ENCODE measurements at regions not wholly inside any gene's neighbourhood (a gene's known extent, or its start where the extent isn't known, plus 50 kb on each side); places are given as distances from the start of the nearest gene placed in this dataset.
"Not testable (repeated sequence)": the region's sequence is repeated elsewhere in the genome, so short reads cannot be mapped to it uniquely, and the experiment has no call there.

GRCh38 chr4:13920111-13920875, 292.8 kb upstream of the BOD1L1 start:
- no peak for DNase-seq (ENCODE audit: low read depth in 2 of 2)
- H3K4me3 ChIP-seq (replicated peaks in 1 of 2; ENCODE audit: low read depth in 2 of 2, low read length in 2 of 2): no peak overlapping the region
- no peak for TF ChIP-seq CTCF (IDR thresholded peaks at IDR 0.05; ENCODE audit: low read depth, low read length)

- DNase-seq (ENCODE audit: low read depth in 2 of 2): peak; percentile 98 to 100
- no peak overlapping the region for H3K4me3 ChIP-seq (replicated peaks in 1 of 2; ENCODE audit: low read depth in 2 of 2, low read length in 2 of 2)
- TF ChIP-seq CTCF (IDR thresholded peaks at IDR 0.05; ENCODE audit: low read depth, low read length): no peak
Measured at GRCh38 chr4:13920901-13921300, 293.4 kb upstream of the BOD1L1 start.

GRCh38 chr4:13921805-13922204, 294.3 kb upstream of the BOD1L1 start:
- TF ChIP-seq CTCF (IDR thresholded peaks at IDR 0.05; ENCODE audit: low read depth, low read length): no peak
- peak; percentile 40 to 68 for DNase-seq (ENCODE audit: low read depth in 2 of 2)
- no peak overlapping the region for H3K4me3 ChIP-seq (replicated peaks in 1 of 2; ENCODE audit: low read depth in 2 of 2, low read length in 2 of 2)

DNA sequence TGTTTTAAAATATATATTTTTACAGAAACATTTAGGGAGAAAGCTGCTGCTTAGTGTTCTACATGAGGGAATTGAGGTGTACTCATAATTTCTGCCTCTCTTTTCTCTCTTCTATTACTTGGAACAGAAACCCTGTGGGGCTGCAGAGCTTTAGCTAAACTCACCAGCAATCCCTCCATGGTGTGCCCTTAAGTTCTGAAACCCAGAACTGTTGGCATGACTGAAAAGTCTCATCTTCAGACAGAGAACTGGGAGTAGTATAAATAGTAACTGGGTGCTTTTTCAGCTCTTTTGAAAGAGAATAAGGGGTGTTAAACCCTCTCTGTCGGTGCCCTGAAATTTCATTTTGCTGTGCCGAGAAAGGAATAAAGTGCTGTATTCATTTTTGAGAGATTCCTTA, 294.9 kb upstream of the BOD1L1 start:
- no peak for TF ChIP-seq CTCF (IDR thresholded peaks at IDR 0.05; ENCODE audit: low read depth, low read length)
- DNase-seq (ENCODE audit: low read depth in 2 of 2): no peak
- H3K4me3 ChIP-seq (replicated peaks in 1 of 2; ENCODE audit: low read depth in 2 of 2, low read length in 2 of 2): no peak overlapping the region

GRCh38 chr4:13922873-13923645, 295.5 kb upstream of the BOD1L1 start:
- DNase-seq (ENCODE audit: low read depth in 2 of 2): peak in 1 of 2 donors; percentile 15
- H3K4me3 ChIP-seq (replicated peaks in 1 of 2; ENCODE audit: low read depth in 2 of 2, low read length in 2 of 2): no peak overlapping the region
- no peak for TF ChIP-seq CTCF (IDR thresholded peaks at IDR 0.05; ENCODE audit: low read depth, low read length)

- not testable (repeated sequence) for DNase-seq (ENCODE audit: low read depth in 2 of 2)
Measured at GRCh38 chr4:13924900-13925299, 297.4 kb upstream of the BOD1L1 start.

DNA sequence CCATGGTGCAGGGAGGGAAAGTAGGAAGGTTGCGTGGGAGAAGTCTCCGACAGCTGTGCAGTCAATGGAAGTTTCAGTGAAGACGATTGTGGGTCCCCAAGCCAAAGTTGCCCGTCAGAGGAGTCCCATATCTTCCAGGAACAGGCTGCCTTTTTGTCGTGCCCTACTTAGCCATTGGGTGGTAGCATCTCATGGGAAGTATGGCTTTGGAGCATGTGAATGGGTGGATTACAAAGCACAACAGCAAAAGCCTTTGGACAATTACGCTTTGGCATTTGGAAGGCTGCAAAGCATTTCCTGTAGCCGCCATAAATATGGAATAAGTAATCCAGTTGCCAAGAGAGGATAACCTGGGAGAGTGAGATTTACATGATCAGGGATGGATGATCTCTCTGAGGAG, 300.7 kb upstream of the BOD1L1 start:
- no peak overlapping the region for H3K4me3 ChIP-seq (replicated peaks in 1 of 2; ENCODE audit: low read depth in 2 of 2, low read length in 2 of 2)
- no peak for DNase-seq (ENCODE audit: low read depth in 2 of 2)
- TF ChIP-seq CTCF (IDR thresholded peaks at IDR 0.05; ENCODE audit: low read depth, low read length): no peak

More at GRCh38 chr4:13924900-13925299, 297.4 kb upstream of the BOD1L1 start:
- H3K4me3 ChIP-seq (replicated peaks in 1 of 2; ENCODE audit: low read depth in 2 of 2, low read length in 2 of 2): not testable (repeated sequence)

All from cardiac fibroblast (primary cell).